IMR-90 (cell line): ENCODE measurements at regions not wholly inside any gene's neighbourhood (a gene's known extent, or its start where the extent isn't known, plus 50 kb on each side); places are given as distances from the start of the nearest gene placed in this dataset.

Experiments
- ATAC-seq: fragments of 200-7000 bp; cut with Tn5 transposase; 2 replicates; pipeline ENCODE4 v1.9.1; 2020; ENCODE audit warnings: low read depth, mild to moderate bottlenecking, moderate library complexity
- BruUV-seq: library from RNA; stranded (reverse); fragments of 400-500 nt; replicated peaks from 2 replicates; lab custom pipeline; 2021; lab: Mats Ljungman, UMichigan
- CTCF ChIA-PET: fragments of 300-600 bp; formaldehyde crosslinking; extraction: SDS; loops from one replicate; lab custom pipeline; 2021; ENCODE audit warnings: antibody characterized with exemption; lab: Yijun Ruan, JAX
- POLR2A ChIA-PET: fragments of 300-600 bp; sonication (Branson Sonifier 250); formaldehyde crosslinking; loops from one replicate; lab custom pipeline; 2022; ENCODE audit warnings: antibody characterized with exemption; ENCODE audit not compliant: unreplicated experiment; lab: Charles Lee
- DNase-seq: peaks from one replicate; pipeline ENCODE4 v3.0.0; 2013
- H2AFZ ChIP-seq: replicated peaks from 2 replicates; pipeline ENCODE3; 2013; ENCODE audit warnings: low read length, mild to moderate bottlenecking; ENCODE audit not compliant: poor library complexity
- H2AK5ac ChIP-seq: 2 replicates; pipeline ENCODE4 v1.6.1; 2013; ENCODE audit warnings: low read depth, low read length, inconsistent platforms
- H2AK9ac ChIP-seq: replicated peaks from 2 replicates; pipeline ENCODE3; 2013; ENCODE audit warnings: mild to moderate bottlenecking, low read depth, low read length, moderate library complexity; ENCODE audit not compliant: poor library complexity
- H2BK120ac ChIP-seq: 2 replicates; pipeline ENCODE4 v1.6.1; 2013; ENCODE audit warnings: low read depth, low read length, inconsistent platforms
- H2BK15ac ChIP-seq: 3 replicates; pipeline ENCODE4 v1.6.1; 2013; ENCODE audit warnings: low read depth, low read length, inconsistent platforms
- H2BK20ac ChIP-seq: 2 replicates; pipeline ENCODE4 v1.6.1; 2013; ENCODE audit warnings: low read depth, mild to moderate bottlenecking, inconsistent platforms, low read length, moderate library complexity
- H2BK5ac ChIP-seq: 2 replicates; pipeline ENCODE4 v1.6.1; 2013; ENCODE audit warnings: mild to moderate bottlenecking, low read depth, low read length, inconsistent platforms; ENCODE audit not compliant: poor library complexity, severe bottlenecking
- H3K14ac ChIP-seq: replicated peaks from 2 replicates; pipeline ENCODE4 v1.6.1; 2013; ENCODE audit warnings: low read depth, low read length, inconsistent platforms
- H3K18ac ChIP-seq: 2 replicates; pipeline ENCODE4 v1.6.1; 2013; ENCODE audit warnings: low read depth, low read length, control low read depth
- H3K23ac ChIP-seq: 2 replicates; pipeline ENCODE4 v1.6.1; 2013; ENCODE audit warnings: low read depth, low read length, inconsistent platforms
- H3K27ac ChIP-seq: 2 replicates; pipeline ENCODE4 v1.5.1; 2013; ENCODE audit warnings: mild to moderate bottlenecking, control low read depth, low read length; ENCODE audit not compliant: insufficient read depth
- H3K27me3 ChIP-seq: 2 replicates; pipeline ENCODE4 v1.6.1; 2013; ENCODE audit warnings: low read length; ENCODE audit not compliant: control insufficient read depth, insufficient read depth
- H3K36me3 ChIP-seq: 2 replicates; pipeline ENCODE4 v1.6.1; 2013; ENCODE audit warnings: low read length, mixed read lengths; ENCODE audit not compliant: control insufficient read depth, insufficient read depth
- H3K4ac ChIP-seq: 2 replicates; pipeline ENCODE4 v1.6.1; 2013; ENCODE audit warnings: low read depth, low read length, inconsistent platforms
- H3K4me1 ChIP-seq: 2 replicates; pipeline ENCODE4 v1.6.1; 2013; ENCODE audit warnings: low read length, mixed read lengths; ENCODE audit not compliant: control insufficient read depth, insufficient read depth
- H3K4me2 ChIP-seq: 2 replicates; pipeline ENCODE4 v1.6.1; 2013; ENCODE audit warnings: low read depth, mild to moderate bottlenecking, control low read depth, low read length, moderate library complexity
- H3K4me3 ChIP-seq: 2 replicates; pipeline ENCODE4 v1.5.1; 2013; ENCODE audit warnings: low read depth, mild to moderate bottlenecking, control low read depth, low read length, moderate library complexity; ENCODE audit not compliant: insufficient read depth
- H3K56ac ChIP-seq: 2 replicates; pipeline ENCODE4 v1.6.1; 2013; ENCODE audit warnings: low read length, inconsistent platforms; ENCODE audit not compliant: insufficient read depth; ENCODE audit errors: extremely low read depth
- H3K79me1 ChIP-seq, 2 experiments: 2 replicates each; pipeline ENCODE4 v1.6.1; 2013; ENCODE audit warnings: low read length in 2 of 2, inconsistent platforms in 1 of 2, low read depth in 1 of 2
- H3K9ac ChIP-seq: 2 replicates; pipeline ENCODE4 v1.6.1; 2013; ENCODE audit warnings: low read depth, low read length, control low read depth
- H3K9me1 ChIP-seq: 2 replicates; pipeline ENCODE4 v1.6.1; 2013; ENCODE audit warnings: low read length, inconsistent platforms; ENCODE audit not compliant: insufficient read depth
- H3K9me3 ChIP-seq: 2 replicates; pipeline ENCODE4 v1.6.1; 2013; ENCODE audit warnings: low read length; ENCODE audit not compliant: control insufficient read depth, insufficient read depth
- H4K20me1 ChIP-seq: 2 replicates; pipeline ENCODE4 v1.6.1; 2013; ENCODE audit warnings: low read length, inconsistent platforms; ENCODE audit not compliant: insufficient read depth
- H4K5ac ChIP-seq: 2 replicates; pipeline ENCODE4 v1.6.1; 2013; ENCODE audit warnings: mild to moderate bottlenecking, low read depth, low read length, control low read depth
- H4K8ac ChIP-seq, 2 experiments: 2 replicates each; pipeline ENCODE4 v1.6.1; 2013; ENCODE audit warnings: low read depth in 2 of 2, low read length in 2 of 2, control low read depth in 1 of 2, inconsistent platforms in 1 of 2
- H4K91ac ChIP-seq: 2 replicates; pipeline ENCODE4 v1.6.1; 2013; ENCODE audit warnings: low read depth, low read length, inconsistent platforms; ENCODE audit not compliant: insufficient read depth
- RFX5 ChIP-seq: IDR thresholded peaks from 2 replicates; pipeline ENCODE4 v1.8.0; 2012; ENCODE audit warnings: low read depth, mild to moderate bottlenecking, low read length, moderate library complexity
- whole genome bisulfite sequencing, 2 experiments: methylation state at CpG; one replicate each; pipeline versions ENCODE4 v1.1.5 to v1.1.7; 2013; ENCODE audit warnings: missing lambda C conversion rate in 2 of 2; ENCODE audit not compliant: insufficient read length in 1 of 2; ENCODE audit errors: extremely low coverage in 2 of 2; 5-methylcytosine and 5-hydroxymethylcytosine counted together
- dilution Hi-C: fragments of 300-500 bp; cut with HindIII; formaldehyde crosslinking; loops from one replicate; pipeline ENCODE4 v1.14.3; 2018; ENCODE audit warnings: low sequenced_read_pairs; ENCODE audit not compliant: unreplicated experiment
- in situ Hi-C: fragments of 300-500 bp; cut with MboI; formaldehyde crosslinking; loops from 3 replicates; pipeline ENCODE4 v1.14.3; 2019; ENCODE audit warnings: low sequenced_read_pairs, inconsistent platforms, mixed read lengths
- intact Hi-C: fragments of 100-400 bp; cut with micrococcal nuclease; formaldehyde crosslinking; loops from 2 replicates; pipeline ENCODE4 v1.10.0; 2022

DNA sequence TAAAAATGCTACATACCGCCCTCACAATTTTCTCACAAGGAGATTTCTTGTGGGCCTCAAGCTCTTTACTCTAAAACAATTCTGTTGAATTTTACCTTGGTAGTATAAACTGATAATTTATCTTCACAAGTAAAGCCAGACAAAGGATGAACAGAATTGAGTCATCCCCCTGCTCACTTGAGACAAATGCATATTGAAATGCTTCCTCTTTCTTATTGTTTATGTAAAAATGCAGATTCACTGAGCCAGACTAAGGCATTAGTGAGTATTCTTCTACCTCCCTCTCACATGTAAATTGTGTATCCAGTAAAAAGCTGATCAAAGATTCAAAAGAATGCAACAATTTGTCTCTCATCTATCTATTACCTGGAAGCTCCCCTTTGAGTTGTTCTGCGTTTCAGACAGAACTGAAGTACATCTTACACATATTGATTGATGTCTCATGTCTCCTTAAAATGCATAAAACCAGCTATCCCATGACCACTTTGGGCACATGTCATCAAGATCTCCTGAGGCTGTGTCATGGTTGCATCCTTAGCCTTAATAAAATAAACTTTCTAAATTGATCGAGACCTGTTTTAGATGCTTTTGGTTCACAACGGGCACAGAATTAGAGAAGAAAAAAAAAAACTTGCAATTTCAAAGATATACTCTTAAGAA, 743.1 kb upstream of the B3GALT2 start:
- POLR2A ChIA-PET: no interaction called here
- Histone ChIP-seq H3K56ac (no peak overlapping the region), H3K14ac (no peak overlapping the region), H3K18ac (no peak overlapping the region), H2BK5ac (no peak overlapping the region), H3K36me3 (no peaks in the 10 kb centered on the region), H2AFZ (no peak overlapping the region), H2BK15ac (no peak overlapping the region), H2BK20ac (no peak overlapping the region), H3K9ac (no peak overlapping the region), H4K20me1 (no peaks in the 10 kb centered on the region), H3K4me1 (no peaks in the 10 kb centered on the region), H2AK9ac (no peak overlapping the region), H3K79me1 (no peaks in the 10 kb centered on the region), H3K27me3 (no peaks in the 10 kb centered on the region), H4K8ac (no peak overlapping the region), H2AK5ac (no peak overlapping the region), H4K91ac (no peak overlapping the region), H3K4ac (no peak overlapping the region), H3K4me3 (no peak overlapping the region), H3K4me2 (no peak overlapping the region), H3K23ac (no peak overlapping the region), H2BK120ac (no peak overlapping the region), H3K27ac (no peak overlapping the region), H3K9me3 (peaks cover 2% of the 10 kb centered on the region; the same call in 1 of the 2 replicates), H4K5ac (no peak overlapping the region), H3K9me1 (no peaks in the 10 kb centered on the region)
- dilution Hi-C loops (no loop called here), in situ Hi-C loops (no loop called here), intact Hi-C loops (no loop called here)
- no peak for TF ChIP-seq RFX5
- DNase-seq (peak; percentile 38), ATAC-seq (no peak)
- BruUV-seq: no TSS peak
- 83% methylated on average over 1 of the region's 4 CpGs; no CpG with 5 or more reads in 1 of the 2 experiments for WGBS, 2 experiments
- CTCF ChIA-PET: no interaction called here
